Head of caudate nucleus (tissue), 42 donors: ENCODE measurements at regions not wholly inside any gene's neighbourhood (a gene's known extent, or its start where the extent isn't known, plus 50 kb on each side); places are given as distances from the start of the nearest gene placed in this dataset.

Experiments
- DNase-seq, 42 donors: peaks; one replicate each; pipeline versions ENCODE4 v3.0.0 to v3.0.0-alpha.2; 2020 to 2021; ENCODE audit warnings: mixed read lengths in 7 of 42
- intact Hi-C: fragments of 100-400 bp; cut with DNase I; formaldehyde crosslinking; loops from one replicate; pipeline ENCODE4 v1.15.0; 2022

- intact Hi-C loops, result no loop called here
- DNase-seq, result peak in 2 of 42 donors; percentile 11 to 47
These were observed 682.7 kb upstream of the RAB6C start for GRCh38 chr2:129296806-129297205.

GRCh38 chr2:129297430-129297829 lies 682.0 kb upstream of the RAB6C start:
- intact Hi-C loops, result no loop called here
- no peak for DNase-seq

DNA sequence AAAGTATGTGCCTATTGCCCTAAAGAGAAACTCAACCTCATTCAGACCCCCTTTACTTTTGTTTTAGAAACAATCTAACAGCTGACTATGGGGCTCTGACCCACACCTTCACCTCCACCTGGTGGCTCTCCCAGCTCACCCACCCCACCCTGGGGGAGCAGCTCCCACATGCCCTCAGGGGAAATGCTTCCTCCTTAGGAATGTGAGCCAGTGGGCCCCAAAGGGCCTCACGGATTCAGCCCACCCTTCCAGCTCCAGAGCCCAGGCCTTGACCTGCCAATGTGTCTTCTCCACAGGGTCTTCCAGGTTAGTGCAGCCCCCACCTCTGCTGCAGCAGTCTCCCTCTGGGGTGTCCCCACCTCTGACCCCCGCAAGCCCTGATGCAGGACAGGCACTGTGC lies 680.1 kb upstream of the RAB6C start:
- intact Hi-C loops, result no loop called here

DNA sequence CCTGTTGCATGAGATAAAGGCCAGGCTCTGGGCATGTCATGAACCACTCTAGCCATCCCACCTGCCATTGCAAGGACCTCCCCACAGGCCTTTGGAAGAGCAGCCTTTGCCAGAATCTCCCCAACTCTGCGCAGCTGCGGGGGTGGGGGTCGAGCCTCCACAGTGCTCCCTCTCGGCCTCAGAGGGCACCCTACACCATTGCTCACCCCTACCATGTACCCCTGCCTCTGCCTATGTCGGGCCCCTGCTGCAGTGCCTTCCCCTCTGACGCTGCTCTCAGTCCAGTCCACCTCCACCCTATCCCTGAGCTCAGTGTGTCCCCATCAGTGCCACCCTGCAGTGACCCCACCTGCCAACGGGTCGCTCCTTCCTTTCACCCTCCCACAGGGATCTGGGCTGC lies 679.7 kb upstream of the RAB6C start:
- intact Hi-C loops, result no loop called here
- no peak for DNase-seq

More for the DNA sequence above, 680.1 kb upstream of the RAB6C start:
- no peak for DNase-seq

- DNase-seq, result no peak
- intact Hi-C loops, result no loop called here
These were observed 679.0 kb upstream of the RAB6C start for GRCh38 chr2:129300456-129300855.

- intact Hi-C loops, result no loop called here
- DNase-seq, result no peak
These were observed 678.0 kb upstream of the RAB6C start for GRCh38 chr2:129301431-129301913.

- intact Hi-C loops, result no loop called here
- DNase-seq, result no peak
These were observed 677.4 kb upstream of the RAB6C start for GRCh38 chr2:129302106-129302505.

DNA sequence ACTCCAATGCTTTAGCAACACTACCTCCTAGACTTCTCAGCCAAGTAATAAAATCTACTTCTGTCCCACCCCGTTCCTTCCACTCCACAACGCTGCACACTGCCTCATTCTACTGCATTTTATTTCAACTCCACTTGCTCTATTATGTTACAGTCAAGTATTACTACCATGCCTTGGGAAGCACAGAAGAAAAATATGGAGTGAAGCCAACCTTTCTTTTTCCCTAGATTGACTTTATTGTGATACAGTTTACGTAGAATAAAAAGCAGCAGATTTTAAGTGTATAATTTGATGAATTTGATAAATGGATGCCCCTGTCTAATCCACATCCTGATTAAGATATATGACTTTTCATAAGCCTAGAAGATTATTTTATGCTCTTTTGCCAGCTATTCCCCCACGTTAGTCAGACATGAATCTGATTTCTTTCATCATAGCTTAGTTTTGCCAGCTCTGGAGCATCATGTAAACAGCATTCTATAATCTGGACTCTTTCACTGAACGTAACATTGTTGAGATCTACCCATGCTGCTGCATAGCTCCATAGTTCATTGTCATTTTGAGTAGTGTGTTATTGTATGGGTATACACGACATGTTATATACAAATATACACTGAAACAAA lies 676.8 kb upstream of the RAB6C start:
- intact Hi-C loops, result no loop called here
- DNase-seq, result no peak

DNA sequence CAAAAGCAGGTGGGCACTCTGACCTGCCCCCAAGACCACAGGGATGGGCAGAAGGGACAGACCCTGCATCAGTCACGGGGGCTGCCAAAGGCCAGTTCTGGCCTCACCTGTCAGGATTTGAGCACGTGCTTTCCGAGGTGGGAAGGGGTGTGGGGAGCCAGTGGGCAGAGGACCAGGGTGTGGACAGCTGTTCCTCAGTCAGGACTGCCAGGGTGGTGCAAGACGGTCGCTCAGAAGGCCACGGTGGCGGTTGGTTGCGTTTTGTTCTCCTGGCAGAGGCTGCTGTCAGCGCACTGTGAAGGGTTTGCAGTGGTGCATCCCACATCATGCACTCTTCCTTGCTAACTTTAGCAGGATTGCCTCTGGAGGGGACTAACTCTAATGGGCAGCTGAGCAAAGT lies 665.3 kb upstream of the RAB6C start:
- no peak for DNase-seq
- intact Hi-C loops, result no loop called here

DNA sequence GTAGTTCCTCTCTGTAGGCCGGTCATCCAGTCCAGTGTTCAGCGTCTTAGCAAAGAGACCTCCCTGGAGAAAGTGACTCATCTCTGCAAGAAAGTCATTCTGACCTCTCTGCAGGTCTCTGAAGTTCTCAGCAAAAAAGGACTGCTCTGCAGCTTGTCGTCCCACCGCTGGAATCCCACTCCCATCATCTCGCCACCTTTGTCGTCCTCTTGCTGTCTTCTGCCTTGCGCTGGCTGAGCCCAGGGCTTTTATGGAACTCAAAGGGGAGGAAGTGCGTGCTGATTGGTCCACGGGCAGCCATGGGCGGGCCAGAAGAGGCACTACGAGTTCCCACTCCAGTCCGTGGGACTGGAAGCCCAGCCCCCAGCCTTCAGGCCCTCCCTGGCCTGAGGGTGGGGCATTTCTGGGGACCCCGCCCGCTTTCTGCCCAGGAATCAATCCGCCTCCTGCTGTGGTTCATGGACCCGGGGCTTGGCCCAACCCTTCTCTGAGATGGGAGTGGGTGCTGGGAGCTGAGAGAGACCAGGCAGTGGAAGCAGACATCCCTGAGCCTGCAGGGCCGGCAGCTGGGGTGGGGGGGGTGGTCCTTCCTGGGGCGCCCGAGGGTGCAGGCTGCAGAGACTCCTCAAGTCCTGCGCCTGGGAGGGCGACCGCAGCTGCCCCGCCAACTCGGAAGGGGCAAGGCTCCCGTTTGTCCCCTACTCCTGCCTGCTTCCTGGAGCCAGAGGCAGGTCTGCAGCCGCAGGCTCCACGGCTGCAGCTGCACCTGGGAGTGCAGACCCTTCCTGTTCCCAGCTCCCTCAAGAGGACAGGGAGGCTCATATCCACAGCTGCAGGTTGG lies 660.7 kb upstream of the RAB6C start:
- no peak for DNase-seq
- intact Hi-C loops, result no loop called here

GRCh38 chr2:129319422-129319717 lies 660.1 kb upstream of the RAB6C start:
- no peak for DNase-seq
- intact Hi-C loops, result no loop called here

DNA sequence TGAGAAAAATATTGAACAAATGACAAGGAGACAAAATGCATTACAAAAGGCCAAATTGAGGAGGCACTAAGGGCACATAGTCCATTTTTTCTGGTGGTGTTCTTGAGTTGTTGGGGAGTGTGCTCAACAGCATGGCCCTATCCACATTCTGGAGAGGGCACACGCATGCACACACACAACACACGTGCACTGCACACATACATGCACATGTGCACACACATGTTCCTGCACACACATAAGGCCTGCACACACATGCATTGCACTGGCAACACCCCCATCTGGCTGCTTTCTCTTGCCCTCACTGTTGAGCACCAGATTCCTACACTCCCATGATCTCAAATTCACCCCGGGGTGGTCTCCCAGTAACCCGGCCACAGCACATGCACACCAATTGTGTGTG lies 659.2 kb upstream of the RAB6C start:
- DNase-seq, result no peak
- intact Hi-C loops, result no loop called here

- intact Hi-C loops, result no loop called here
- no peak for DNase-seq
These were observed 655.1 kb upstream of the RAB6C start for GRCh38 chr2:129324349-129324748.

GRCh38 chr2:129325151-129325550 lies 654.3 kb upstream of the RAB6C start:
- intact Hi-C loops, result no loop called here
- DNase-seq, result no peak

DNA sequence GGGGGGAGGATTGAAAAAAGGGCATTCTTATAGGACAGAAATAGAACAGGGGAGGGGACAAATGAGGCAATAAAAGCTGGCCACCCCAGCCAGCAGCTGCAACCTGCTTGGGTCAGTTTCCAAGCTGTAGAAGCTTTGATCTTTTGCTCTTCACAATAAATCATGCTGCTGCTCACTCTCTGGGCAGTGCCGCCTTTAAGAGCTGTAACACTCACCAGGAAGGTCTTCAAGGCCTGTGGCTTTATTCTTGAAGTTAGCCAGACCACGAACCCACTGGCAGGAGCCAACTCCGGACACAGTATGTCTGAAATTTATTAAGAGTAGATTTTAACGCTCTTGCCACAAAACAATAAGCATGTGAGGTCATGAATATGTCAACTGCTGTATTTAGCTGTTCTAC lies 649.9 kb upstream of the RAB6C start:
- intact Hi-C loops, result no loop called here
- DNase-seq, result no peak

GRCh38 chr2:129330504-129330903 lies 649.0 kb upstream of the RAB6C start:
- no peak for DNase-seq
- intact Hi-C loops, result no loop called here

GRCh38 chr2:129331638-129332037 lies 647.8 kb upstream of the RAB6C start:
- DNase-seq, result no peak
- intact Hi-C loops, result no loop called here

DNA sequence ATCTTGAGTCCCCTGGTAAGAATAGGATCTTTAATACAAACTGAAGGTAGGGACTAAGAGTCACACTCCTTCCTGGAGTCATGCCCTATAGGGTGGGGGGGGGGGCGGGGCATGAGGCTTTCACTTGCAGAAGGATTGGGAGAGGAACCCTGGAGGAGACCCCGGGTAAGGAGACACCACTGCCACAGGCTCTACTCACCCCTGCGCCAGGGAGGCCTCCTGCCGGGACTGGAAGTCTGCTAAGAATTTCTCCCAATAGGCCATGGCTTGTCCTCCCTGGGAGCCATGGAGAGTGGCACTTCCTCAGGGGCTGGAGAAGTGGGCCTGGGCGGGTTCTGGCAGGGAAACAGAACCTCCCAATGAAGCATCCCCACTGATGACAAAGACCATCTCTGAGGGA lies 645.3 kb upstream of the RAB6C start:
- intact Hi-C loops, result no loop called here
- DNase-seq, result no peak

DNA sequence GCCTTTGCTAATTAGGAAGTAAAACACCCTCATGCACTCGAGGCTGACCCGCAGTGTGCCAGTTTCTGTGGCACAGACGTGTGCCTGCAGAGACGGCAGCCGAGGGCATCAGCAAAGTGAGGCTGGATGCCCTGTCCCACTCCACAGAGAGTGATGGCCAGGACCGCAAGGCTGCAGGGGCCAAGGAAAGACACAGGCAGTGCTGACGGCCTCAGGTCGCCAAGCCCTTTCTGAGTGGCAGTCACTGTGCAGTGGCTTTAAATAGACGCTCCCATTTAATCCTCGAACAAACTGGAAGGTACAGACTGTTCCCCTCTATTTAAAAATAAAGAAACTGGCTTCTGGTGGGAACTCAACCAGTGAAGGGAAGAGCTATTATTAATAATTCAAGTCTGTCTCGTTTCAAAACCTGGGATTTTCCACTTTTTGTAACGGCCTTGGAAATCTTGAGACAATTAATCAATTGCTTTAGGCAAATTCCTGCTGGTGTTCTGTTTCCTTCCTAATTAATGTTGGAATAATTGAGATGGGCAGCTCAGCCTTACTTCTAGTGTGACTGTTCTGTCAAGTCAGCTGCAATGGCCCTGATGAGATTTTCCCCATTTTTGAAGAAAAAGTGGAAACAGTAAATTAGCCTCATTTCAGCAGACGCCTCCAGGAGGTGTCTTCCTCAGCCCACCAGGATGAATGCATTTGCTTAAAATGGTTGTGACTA lies 644.6 kb upstream of the RAB6C start:
- peak in 6 of 42 donors; percentile 17 to 40 (median 30) for DNase-seq
- intact Hi-C loops, result no loop called here

GRCh38 chr2:129336276-129336675 lies 643.2 kb upstream of the RAB6C start:
- DNase-seq, result no peak
- intact Hi-C loops, result no loop called here
